SU-DHL-6 (cell line): ENCODE measurements at regions not wholly inside any gene's neighbourhood (a gene's known extent, or its start where the extent isn't known, plus 50 kb on each side); places are given as distances from the start of the nearest gene placed in this dataset.

Experiments used
- H2AFZ ChIP-seq: fragments of 200-600 bp; sonication (generic); 2 replicates; pipeline ENCODE4 v1.6.1; 2014; ENCODE audit warnings: low read depth, mild to moderate bottlenecking, moderate library complexity, mixed read lengths, antibody characterized with exemption, low read length; ENCODE audit not compliant: severe bottlenecking
- H3F3A ChIP-seq: fragments of 200-600 bp; shearing (Covaris generic); 2 replicates; pipeline ENCODE4 v1.6.0; 2016; ENCODE audit warnings: antibody characterized with exemption, mild to moderate bottlenecking; ENCODE audit not compliant: insufficient read depth
- H3K27ac ChIP-seq: fragments of 200-600 bp; sonication (generic); 2 replicates; pipeline ENCODE4 v1.5.1; 2016; ENCODE audit warnings: low read depth, mild to moderate bottlenecking, low read length, moderate library complexity, mixed read lengths
- H3K27me3 ChIP-seq: fragments of 200-600 bp; sonication (generic), shearing (Covaris generic); 2 replicates; pipeline ENCODE4 v1.6.0; 2014; ENCODE audit warnings: mild to moderate bottlenecking, low read length
- H3K36me3 ChIP-seq: fragments of 200-600 bp; sonication (generic); 2 replicates; pipeline ENCODE4 v1.6.1; 2014; ENCODE audit warnings: mild to moderate bottlenecking, low read length, mixed read lengths
- H3K4me2 ChIP-seq: fragments of 300-600, 200-600 bp; shearing (Covaris generic), sonication (generic); 2 replicates; pipeline ENCODE4 v1.6.0; 2014; ENCODE audit warnings: low read length, low read depth, mild to moderate bottlenecking; ENCODE audit not compliant: poor library complexity, severe bottlenecking
- H3K4me3 ChIP-seq: fragments of 200-600 bp; sonication (generic); 2 replicates; pipeline ENCODE4 v1.5.1; 2014; ENCODE audit warnings: antibody characterized with exemption, low read length, mild to moderate bottlenecking, mixed read lengths; ENCODE audit not compliant: insufficient read depth, poor library complexity, severe bottlenecking
- H3K79me2 ChIP-seq: fragments of 200-600 bp; sonication (generic); 2 replicates; pipeline ENCODE4 v1.6.1; 2014; ENCODE audit warnings: mild to moderate bottlenecking, low read length, moderate library complexity; ENCODE audit not compliant: insufficient read depth
- H3K9ac ChIP-seq: fragments of 200-600 bp; sonication (generic); 2 replicates; pipeline ENCODE4 v1.7.0; 2014; ENCODE audit warnings: mild to moderate bottlenecking, low read length
- H3K9me2 ChIP-seq: fragments of 200-600 bp; sonication (generic); replicated peaks from 2 replicates; pipeline ENCODE4 v1.6.1; 2014; ENCODE audit warnings: low read length; ENCODE audit not compliant: insufficient read depth
- H3K9me3 ChIP-seq: fragments of 200-600 bp; sonication (generic); 2 replicates; pipeline ENCODE4 v1.6.1; 2014; ENCODE audit warnings: low read length, mixed read lengths; ENCODE audit not compliant: insufficient read depth
- H4K20me1 ChIP-seq: fragments of 200-600 bp; sonication (generic); 2 replicates; pipeline ENCODE4 v1.6.1; 2014; ENCODE audit warnings: low read depth, mild to moderate bottlenecking, antibody characterized with exemption, low read length, moderate library complexity, mixed read lengths
- CTCF ChIP-seq: fragments of 200-600 bp; sonication (generic); IDR thresholded peaks from one replicate; pipeline ENCODE4 v1.5.1; 2017; ENCODE audit warnings: antibody characterized with exemption, mild to moderate bottlenecking, low read length, moderate library complexity; ENCODE audit not compliant: insufficient read depth, poor library complexity, severe bottlenecking
- EZH2phosphoT487 ChIP-seq: fragments of 200-600 bp; sonication (generic), shearing (Covaris generic); conservative IDR thresholded peaks from 2 replicates; pipeline ENCODE4 v1.6.1; 2018; ENCODE audit warnings: mild to moderate bottlenecking, antibody characterized with exemption, low read length, moderate library complexity, mixed read lengths

- no peak overlapping the region for H3K9ac ChIP-seq
- H3K36me3 ChIP-seq: no peaks in the 10 kb centered on the region
- no peaks in the 10 kb centered on the region for H4K20me1 ChIP-seq
- H3K27ac ChIP-seq: no peak overlapping the region
- H2AFZ ChIP-seq: no peak overlapping the region
- H3K4me2 ChIP-seq: no peak overlapping the region
- no peaks in the 10 kb centered on the region for H3F3A ChIP-seq
- no peak overlapping the region for H3K4me3 ChIP-seq
- H3K9me2 ChIP-seq: no peaks in the 10 kb centered on the region
- no peaks in the 10 kb centered on the region for H3K79me2 ChIP-seq
- no peak for TF ChIP-seq EZH2phosphoT487
- TF ChIP-seq CTCF: no peak
- H3K9me3 ChIP-seq: no peaks in the 10 kb centered on the region
- no peaks in the 10 kb centered on the region for H3K27me3 ChIP-seq
These were observed 600.8 kb downstream of the DIAPH3 start for GRCh38 chr13:59562924-59563323.

- Histone ChIP-seq H4K20me1 (no peaks in the 10 kb centered on the region), H2AFZ (no peak overlapping the region), H3K9ac (no peak overlapping the region), H3F3A (no peaks in the 10 kb centered on the region), H3K9me2 (no peaks in the 10 kb centered on the region), H3K36me3 (no peaks in the 10 kb centered on the region), H3K4me2 (no peak overlapping the region), H3K27ac (no peak overlapping the region), H3K4me3 (no peak overlapping the region), H3K27me3 (no peaks in the 10 kb centered on the region), H3K9me3 (no peaks in the 10 kb centered on the region), H3K79me2 (no peaks in the 10 kb centered on the region)
- TF ChIP-seq CTCF (no peak), EZH2phosphoT487 (no peak)
These were observed 597.2 kb downstream of the DIAPH3 start for GRCh38 chr13:59566561-59566960.

GRCh38 chr13:59568306-59568705 is 595.4 kb downstream of the DIAPH3 start:
- no peaks in the 10 kb centered on the region for H3K79me2 ChIP-seq
- H4K20me1 ChIP-seq: no peaks in the 10 kb centered on the region
- TF ChIP-seq EZH2phosphoT487 (no peak), CTCF (no peak)
- no peaks in the 10 kb centered on the region for H3K27me3 ChIP-seq
- no peak overlapping the region for H3K27ac ChIP-seq
- H3K9ac ChIP-seq: no peak overlapping the region
- no peak overlapping the region for H3K4me3 ChIP-seq
- H3K9me3 ChIP-seq: no peaks in the 10 kb centered on the region
- no peaks in the 10 kb centered on the region for H3K36me3 ChIP-seq
- no peak overlapping the region for H2AFZ ChIP-seq
- no peaks in the 10 kb centered on the region for H3K9me2 ChIP-seq
- no peak overlapping the region for H3K4me2 ChIP-seq
- no peaks in the 10 kb centered on the region for H3F3A ChIP-seq
